ENCODE measurements at regions not wholly inside any gene's neighbourhood (a gene's known extent, or its start where the extent isn't known, plus 50 kb on each side); places are given as distances from the start of the nearest gene placed in this dataset.

- TF ChIP-seq, protein P1, sequence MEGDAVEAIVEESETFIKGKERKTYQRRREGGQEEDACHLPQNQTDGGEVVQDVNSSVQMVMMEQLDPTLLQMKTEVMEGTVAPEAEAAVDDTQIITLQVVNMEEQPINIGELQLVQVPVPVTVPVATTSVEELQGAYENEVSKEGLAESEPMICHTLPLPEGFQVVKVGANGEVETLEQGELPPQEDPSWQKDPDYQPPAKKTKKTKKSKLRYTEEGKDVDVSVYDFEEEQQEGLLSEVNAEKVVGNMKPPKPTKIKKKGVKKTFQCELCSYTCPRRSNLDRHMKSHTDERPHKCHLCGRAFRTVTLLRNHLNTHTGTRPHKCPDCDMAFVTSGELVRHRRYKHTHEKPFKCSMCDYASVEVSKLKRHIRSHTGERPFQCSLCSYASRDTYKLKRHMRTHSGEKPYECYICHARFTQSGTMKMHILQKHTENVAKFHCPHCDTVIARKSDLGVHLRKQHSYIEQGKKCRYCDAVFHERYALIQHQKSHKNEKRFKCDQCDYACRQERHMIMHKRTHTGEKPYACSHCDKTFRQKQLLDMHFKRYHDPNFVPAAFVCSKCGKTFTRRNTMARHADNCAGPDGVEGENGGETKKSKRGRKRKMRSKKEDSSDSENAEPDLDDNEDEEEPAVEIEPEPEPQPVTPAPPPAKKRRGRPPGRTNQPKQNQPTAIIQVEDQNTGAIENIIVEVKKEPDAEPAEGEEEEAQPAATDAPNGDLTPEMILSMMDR (IDR thresholded peaks at IDR 0.05): no peak
- no peak for TF ChIP-seq POLR2A (IDR thresholded peaks at IDR 0.05)
Measured at GRCh38 chr7:93029056-93029455, 88.7 kb downstream of the SAMD9 start.
